Esophagus muscularis mucosa (tissue), 4 donors: ENCODE measurements at regions not wholly inside any gene's neighbourhood (a gene's known extent, or its start where the extent isn't known, plus 50 kb on each side); places are given as distances from the start of the nearest gene placed in this dataset.
"Not testable (repeated sequence)": the region's sequence is repeated elsewhere in the genome, so short reads cannot be mapped to it uniquely, and the experiment has no call there.

ENCODE experiments used
- DNase-seq: peaks from one replicate; pipeline ENCODE4 v3.0.0-alpha.2; 2017; ENCODE audit errors: extremely low spot score
- H3K27ac ChIP-seq, 4 donors: fragments of 200-600 bp; sonication (generic); replicated peaks in 1 of 4; 1 replicate in 3 of 4; 2 replicates in 1 of 4; pipeline ENCODE4 v1.5.1; 2016 to 2019; ENCODE audit warnings: mild to moderate bottlenecking in 1 of 4
- H3K27me3 ChIP-seq, 4 donors: fragments of 200-600 bp; sonication (generic); one replicate each; pipeline versions ENCODE4 v1.5.1 to v1.6.0; 2016 to 2019
- H3K36me3 ChIP-seq, 4 donors: fragments of 200-600 bp; sonication (generic); one replicate each; pipeline ENCODE4 v1.5.1; 2016 to 2019
- H3K4me1 ChIP-seq, 4 donors: fragments of 200-600 bp; sonication (generic); one replicate each; pipeline ENCODE4 v1.5.1; 2016 to 2019
- H3K4me3 ChIP-seq, 4 donors: fragments of 200-600 bp; sonication (generic); 1 replicate in 2 of 4; 2 replicates in 2 of 4; pipeline ENCODE4 v1.5.1; 2016 to 2019; ENCODE audit warnings: mild to moderate bottlenecking in 4 of 4, moderate library complexity in 1 of 4
- H3K9me3 ChIP-seq, 4 donors: fragments of 200-600 bp; sonication (generic); 1 replicate in 3 of 4; 2 replicates in 1 of 4; pipeline ENCODE4 v1.5.1; 2016 to 2019
- CTCF ChIP-seq, 3 experiments: fragments of 200-600 bp in 2 of 3; fragments of 450-650 bp in 1 of 3; sonication (generic) in 2 of 3; IDR thresholded peaks; one replicate each; pipeline ENCODE4 v1.5.1; 2017 to 2019; ENCODE audit warnings: antibody characterized with exemption in 3 of 3, mild to moderate bottlenecking in 2 of 3, moderate library complexity in 1 of 3
- EP300 ChIP-seq: sonication (generic); formaldehyde crosslinking; IDR thresholded peaks from one replicate; pipeline ENCODE4 v1.6.1; 2017; ENCODE audit warnings: antibody characterized with exemption
- POLR2A ChIP-seq: fragments of 450-650 bp; IDR thresholded peaks from one replicate; pipeline ENCODE4 v1.6.1; 2017; ENCODE audit warnings: antibody characterized with exemption, moderate library complexity, mild to moderate bottlenecking, low read depth
- POLR2AphosphoS5 ChIP-seq, 2 donors: sonication (generic); formaldehyde crosslinking; IDR thresholded peaks; one replicate each; pipeline ENCODE4 v1.6.1; 2017; ENCODE audit warnings: antibody characterized with exemption in 2 of 2
- WGBS: methylation state at CpG from one replicate; pipeline ENCODE4 v1.1.5; 2018; 5-methylcytosine and 5-hydroxymethylcytosine counted together
- intact Hi-C: fragments of 100-400 bp; cut with DNase I; formaldehyde crosslinking; loops from one replicate; pipeline ENCODE4 v1.15.1; 2023

- no peak for TF ChIP-seq POLR2A
- TF ChIP-seq CTCF (IDR thresholded peaks at IDR 0.05) = no peak
- TF ChIP-seq POLR2AphosphoS5 (IDR thresholded peaks at IDR 0.05) = no peak
- no peak for TF ChIP-seq EP300
- H3K9me3 ChIP-seq = no peaks in the 10 kb centered on the region
Observed at GRCh38 chr5:166123717-166124116, 2167.7 kb upstream of the WWC1 start.

GRCh38 chr5:166127766-166128570, 2163.5 kb upstream of the WWC1 start:
- WGBS = 89% methylated on average over 9 of the region's 10 CpGs
- Histone ChIP-seq H3K27me3 (no peaks in the 10 kb centered on the region), H3K9me3 (no peaks in the 10 kb centered on the region), H3K4me3 (no peak overlapping the region), H3K27ac (no peak overlapping the region), H3K4me1 (no peaks in the 10 kb centered on the region), H3K36me3 (no peaks in the 10 kb centered on the region)
- intact Hi-C loops = no loop called here
- DNase-seq = no peak
- TF ChIP-seq EP300 = no peak
- TF ChIP-seq POLR2AphosphoS5 (IDR thresholded peaks at IDR 0.05) = no peak
- TF ChIP-seq CTCF (IDR thresholded peaks at IDR 0.05) = no peak

More at GRCh38 chr5:166123717-166124116, 2167.7 kb upstream of the WWC1 start:
- 29% methylated on average over 4 of the region's 4 CpGs for WGBS
- no peak overlapping the region for H3K27ac ChIP-seq
- intact Hi-C loops = no loop called here
- no peak overlapping the region for H3K4me3 ChIP-seq
- H3K36me3 ChIP-seq = no peaks in the 10 kb centered on the region
- H3K27me3 ChIP-seq = no peaks in the 10 kb centered on the region
- no peaks in the 10 kb centered on the region for H3K4me1 ChIP-seq
- no peak for DNase-seq

- H3K36me3 ChIP-seq, H3K9me3 ChIP-seq, H3K27me3 ChIP-seq, intact Hi-C loops, DNase-seq, H3K4me1 ChIP-seq, H3K27ac ChIP-seq, H3K4me3 ChIP-seq: not testable (repeated sequence)
- WGBS = 94% methylated on average over 14 of the region's 17 CpGs
Observed at GRCh38 chr5:166145107-166145506, 2146.3 kb upstream of the WWC1 start.

GRCh38 chr5:166163996-166164610, 2127.3 kb upstream of the WWC1 start:
- no peaks in the 10 kb centered on the region for H3K36me3 ChIP-seq
- intact Hi-C loops = no loop called here
- H3K4me3 ChIP-seq = no peak overlapping the region
- 41% methylated on average over 3 of the region's 3 CpGs for WGBS
- DNase-seq = no peak
- H3K27me3 ChIP-seq = no peaks in the 10 kb centered on the region
- H3K9me3 ChIP-seq = no peaks in the 10 kb centered on the region
- TF ChIP-seq POLR2AphosphoS5 (IDR thresholded peaks at IDR 0.05) (no peak), POLR2A (no peak), EP300 (no peak), CTCF (IDR thresholded peaks at IDR 0.05) (no peak)
- H3K4me1 ChIP-seq = no peaks in the 10 kb centered on the region
- no peak overlapping the region for H3K27ac ChIP-seq

- Histone ChIP-seq H3K9me3 (no peaks in the 10 kb centered on the region), H3K36me3 (no peaks in the 10 kb centered on the region), H3K4me1 (no peaks in the 10 kb centered on the region), H3K27me3 (no peaks in the 10 kb centered on the region), H3K27ac (no peak overlapping the region), H3K4me3 (no peak overlapping the region)
- DNase-seq = no peak
- intact Hi-C loops = no loop called here
- 47% methylated on average over 4 of the region's 4 CpGs for WGBS
- TF ChIP-seq CTCF (IDR thresholded peaks at IDR 0.05) (no peak), POLR2A (no peak), EP300 (no peak), POLR2AphosphoS5 (IDR thresholded peaks at IDR 0.05) (no peak)
Observed at GRCh38 chr5:166165596-166165995, 2125.8 kb upstream of the WWC1 start.
